HUES48 (cell line): ENCODE measurements at regions not wholly inside any gene's neighbourhood (a gene's known extent, or its start where the extent isn't known, plus 50 kb on each side); places are given as distances from the start of the nearest gene placed in this dataset.

Source experiments
- H3K27ac ChIP-seq: one replicate; pipeline ENCODE4 v1.7.0; 2013; ENCODE audit warnings: low read depth, low read length, inconsistent platforms
- H3K27me3 ChIP-seq: 2 replicates; pipeline ENCODE4 v1.6.1; 2013; ENCODE audit warnings: mild to moderate bottlenecking, low read length; ENCODE audit not compliant: control insufficient read depth, insufficient read depth
- H3K36me3 ChIP-seq: 2 replicates; pipeline ENCODE4 v1.6.1; 2013; ENCODE audit warnings: low read length; ENCODE audit not compliant: control insufficient read depth, insufficient read depth
- H3K4me1 ChIP-seq: 2 replicates; pipeline ENCODE4 v1.6.1; 2013; ENCODE audit warnings: mild to moderate bottlenecking, low read length; ENCODE audit not compliant: control insufficient read depth, insufficient read depth
- H3K4me3 ChIP-seq: 2 replicates; pipeline ENCODE4 v1.5.1; 2013; ENCODE audit warnings: mild to moderate bottlenecking, low read depth, low read length
- H3K9ac ChIP-seq: 2 replicates; pipeline ENCODE4 v1.6.1; 2013; ENCODE audit warnings: mild to moderate bottlenecking, low read depth, low read length, moderate library complexity
- H3K9me3 ChIP-seq: 2 replicates; pipeline ENCODE4 v1.6.1; 2013; ENCODE audit warnings: low read length; ENCODE audit not compliant: control insufficient read depth, insufficient read depth

DNA sequence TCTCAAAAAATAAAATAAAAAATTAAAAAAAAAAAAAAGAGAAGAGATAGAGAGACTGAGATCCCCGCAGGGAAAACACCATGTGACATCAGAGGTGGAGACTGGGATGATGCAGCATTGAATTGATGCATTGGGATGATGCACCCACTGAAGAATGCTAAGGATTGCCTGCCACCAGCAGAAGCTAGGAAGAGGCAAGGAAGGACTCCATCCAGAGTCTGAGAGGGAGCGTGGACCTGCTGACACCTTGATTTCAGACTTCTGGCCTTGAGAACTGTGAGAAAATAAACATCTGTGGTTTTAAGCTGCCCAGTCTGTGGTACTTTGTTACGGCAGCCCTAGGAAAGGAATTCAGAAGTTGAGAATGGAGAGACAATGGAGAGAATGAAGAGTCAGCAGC is 89.8 kb upstream of the PRPS1L1 start:
- no peak overlapping the region for H3K4me3 ChIP-seq
- no peaks in the 10 kb centered on the region for H3K36me3 ChIP-seq
- H3K4me1 ChIP-seq = no peaks in the 10 kb centered on the region
- H3K27me3 ChIP-seq = no peaks in the 10 kb centered on the region
- no peaks in the 10 kb centered on the region for H3K9me3 ChIP-seq
- no peak overlapping the region for H3K27ac ChIP-seq
- H3K9ac ChIP-seq = no peak overlapping the region

- H3K4me1 ChIP-seq = no peaks in the 10 kb centered on the region
- H3K4me3 ChIP-seq = no peak overlapping the region
- H3K36me3 ChIP-seq = no peaks in the 10 kb centered on the region
- H3K9ac ChIP-seq = no peak overlapping the region
- H3K27ac ChIP-seq = no peak overlapping the region
- H3K9me3 ChIP-seq = no peaks in the 10 kb centered on the region
- H3K27me3 ChIP-seq = no peaks in the 10 kb centered on the region
These were observed 92.3 kb upstream of the PRPS1L1 start for GRCh38 chr7:18119985-18120384.

DNA sequence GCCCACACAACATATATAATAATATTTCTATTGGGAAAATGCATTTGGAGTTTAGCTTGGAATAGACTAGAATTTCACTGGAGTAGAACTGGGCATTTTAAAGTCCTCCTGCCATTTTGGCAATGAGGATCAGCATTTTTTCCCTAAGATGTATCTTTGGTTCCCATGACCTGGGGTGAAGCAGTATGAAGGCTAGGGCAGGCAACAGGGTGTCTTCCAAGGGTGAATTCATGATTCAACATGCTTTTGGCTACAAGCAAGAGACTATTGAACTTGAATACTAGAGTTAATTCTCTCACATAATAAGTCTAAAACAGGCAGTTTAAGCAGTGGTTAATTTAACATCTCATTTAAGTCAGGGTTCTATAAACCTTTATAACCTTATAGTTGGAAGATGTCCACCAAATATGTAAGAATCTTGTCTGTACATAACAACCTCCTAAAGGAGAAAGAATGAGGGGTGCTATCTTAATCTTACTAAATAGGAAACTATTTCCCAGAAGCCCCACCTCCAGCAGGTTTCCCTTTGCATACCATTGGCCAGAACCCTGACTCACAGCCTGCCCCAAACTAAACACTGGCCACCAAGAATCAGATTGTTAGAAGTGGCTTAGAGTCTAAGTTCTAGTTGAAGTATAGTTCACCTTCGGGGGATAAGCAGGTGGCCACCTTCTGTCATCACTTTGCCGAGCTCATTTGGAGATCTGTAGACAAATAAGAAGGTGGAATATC is 96.0 kb upstream of the PRPS1L1 start:
- no peaks in the 10 kb centered on the region for H3K9me3 ChIP-seq
- H3K4me1 ChIP-seq = no peaks in the 10 kb centered on the region
- H3K36me3 ChIP-seq = no peaks in the 10 kb centered on the region
- no peak overlapping the region for H3K4me3 ChIP-seq
- no peak overlapping the region for H3K9ac ChIP-seq
- no peak overlapping the region for H3K27ac ChIP-seq
- H3K27me3 ChIP-seq = no peaks in the 10 kb centered on the region

GRCh38 chr7:18125476-18125875 is 97.8 kb upstream of the PRPS1L1 start:
- Histone ChIP-seq H3K4me3 (no peak overlapping the region), H3K27ac (no peak overlapping the region), H3K9me3 (no peaks in the 10 kb centered on the region), H3K27me3 (no peaks in the 10 kb centered on the region), H3K36me3 (no peaks in the 10 kb centered on the region), H3K4me1 (peaks cover 4% of the 10 kb centered on the region; the same call in 1 of the 2 replicates), H3K9ac (no peak overlapping the region)

- H3K9ac ChIP-seq = no peak overlapping the region
- no peak overlapping the region for H3K27ac ChIP-seq
- no peaks in the 10 kb centered on the region for H3K27me3 ChIP-seq
- no peaks in the 10 kb centered on the region for H3K36me3 ChIP-seq
- H3K4me3 ChIP-seq = no peak overlapping the region
- H3K9me3 ChIP-seq = no peaks in the 10 kb centered on the region
- peaks cover 4% of the 10 kb centered on the region; the same call in 1 of the 2 replicates for H3K4me1 ChIP-seq
These were observed 98.6 kb upstream of the PRPS1L1 start for GRCh38 chr7:18126281-18126680.

- H3K4me3 ChIP-seq = no peak overlapping the region
- H3K27ac ChIP-seq = no peak overlapping the region
- no peak overlapping the region for H3K9ac ChIP-seq
- no peaks in the 10 kb centered on the region for H3K36me3 ChIP-seq
- H3K27me3 ChIP-seq = no peaks in the 10 kb centered on the region
- H3K4me1 ChIP-seq = peaks cover 4% of the 10 kb centered on the region; the same call in 1 of the 2 replicates
- no peaks in the 10 kb centered on the region for H3K9me3 ChIP-seq
These were observed 101.2 kb upstream of the PRPS1L1 start for GRCh38 chr7:18128846-18129245.

DNA sequence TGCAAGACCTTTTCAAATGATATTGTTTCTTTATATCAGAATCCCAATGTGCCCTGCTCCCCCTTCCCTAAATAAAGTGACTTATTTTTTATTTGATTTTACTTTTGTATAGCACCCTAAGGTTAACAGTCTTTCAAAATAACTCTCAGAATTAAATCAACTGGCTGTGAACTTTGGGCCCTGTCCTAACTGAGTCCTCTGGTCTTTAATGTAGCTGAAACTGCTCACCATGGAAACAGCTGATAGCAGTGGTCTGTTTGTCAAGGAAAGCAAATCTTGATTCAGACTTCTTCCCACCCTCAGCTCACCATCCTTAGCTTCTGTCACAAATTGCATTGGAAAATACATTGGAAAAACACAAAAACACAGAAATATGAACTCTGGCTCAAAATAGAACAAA is 105.2 kb upstream of the PRPS1L1 start:
- Histone ChIP-seq H3K9me3 (no peaks in the 10 kb centered on the region), H3K36me3 (no peaks in the 10 kb centered on the region), H3K4me3 (no peak overlapping the region), H3K27ac (no peak overlapping the region), H3K4me1 (peaks cover 4% of the 10 kb centered on the region; the same call in 1 of the 2 replicates), H3K27me3 (no peaks in the 10 kb centered on the region), H3K9ac (no peak overlapping the region)

- Histone ChIP-seq H3K27me3 (no peaks in the 10 kb centered on the region), H3K9ac (no peak overlapping the region), H3K36me3 (no peaks in the 10 kb centered on the region), H3K4me1 (peaks cover 1% of the 10 kb centered on the region; the same call in 1 of the 2 replicates), H3K27ac (no peak overlapping the region), H3K4me3 (no peak overlapping the region), H3K9me3 (no peaks in the 10 kb centered on the region)
These were observed 106.3 kb upstream of the PRPS1L1 start for GRCh38 chr7:18133921-18134320.

DNA sequence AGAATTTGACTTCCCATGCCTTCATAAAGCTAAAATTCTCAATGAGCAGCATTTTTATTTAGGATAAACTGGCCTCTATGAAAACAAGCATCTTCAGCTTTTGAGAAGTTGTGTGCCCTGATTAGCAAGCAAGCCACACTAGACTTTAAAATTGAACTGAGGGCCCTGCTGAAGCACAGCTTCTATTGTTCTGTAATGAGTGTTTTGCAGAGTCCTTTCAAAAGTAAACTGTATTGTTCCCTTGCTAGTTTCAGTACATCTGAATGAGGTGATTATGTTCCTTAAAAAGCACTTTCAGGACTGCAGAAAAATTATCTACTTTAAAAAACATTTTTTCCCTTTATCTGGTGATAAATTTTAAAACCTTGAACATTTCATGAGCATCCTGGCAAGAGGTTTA is 113.3 kb upstream of the PRPS1L1 start:
- no peak overlapping the region for H3K4me3 ChIP-seq
- peaks cover 10% of the 10 kb centered on the region; the same call in 1 of the 2 replicates for H3K4me1 ChIP-seq
- H3K27me3 ChIP-seq = no peaks in the 10 kb centered on the region
- no peaks in the 10 kb centered on the region for H3K9me3 ChIP-seq
- H3K27ac ChIP-seq = no peak overlapping the region
- no peaks in the 10 kb centered on the region for H3K36me3 ChIP-seq
- H3K9ac ChIP-seq = 0 out of 2 replicates have a peak overlapping the region, but pooled peaks have one; percentile 33

DNA sequence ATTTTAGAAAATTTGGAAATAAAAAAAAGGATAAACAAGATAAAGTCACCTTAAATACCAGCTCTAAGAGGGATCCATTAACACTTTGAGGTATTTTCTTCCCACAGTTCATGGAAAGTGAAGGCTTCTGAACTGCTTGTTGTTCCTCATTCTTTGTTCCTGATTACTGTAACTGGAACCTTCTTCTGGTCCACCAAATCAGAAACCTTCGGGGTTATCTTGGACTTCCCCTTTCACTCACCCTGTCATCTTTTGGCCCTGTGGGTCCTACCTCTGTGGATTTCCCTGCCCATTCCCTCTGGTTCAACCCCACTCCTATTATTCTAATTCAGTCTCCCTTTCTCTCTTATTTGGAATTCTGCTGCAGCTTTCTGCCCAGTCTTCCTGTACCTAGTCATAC is 116.5 kb upstream of the PRPS1L1 start:
- H3K9ac ChIP-seq = no peak overlapping the region
- H3K4me1 ChIP-seq = peaks cover 10% of the 10 kb centered on the region; the same call in 1 of the 2 replicates
- H3K36me3 ChIP-seq = no peaks in the 10 kb centered on the region
- H3K9me3 ChIP-seq = no peaks in the 10 kb centered on the region
- H3K4me3 ChIP-seq = no peak overlapping the region
- no peaks in the 10 kb centered on the region for H3K27me3 ChIP-seq
- no peak overlapping the region for H3K27ac ChIP-seq

DNA sequence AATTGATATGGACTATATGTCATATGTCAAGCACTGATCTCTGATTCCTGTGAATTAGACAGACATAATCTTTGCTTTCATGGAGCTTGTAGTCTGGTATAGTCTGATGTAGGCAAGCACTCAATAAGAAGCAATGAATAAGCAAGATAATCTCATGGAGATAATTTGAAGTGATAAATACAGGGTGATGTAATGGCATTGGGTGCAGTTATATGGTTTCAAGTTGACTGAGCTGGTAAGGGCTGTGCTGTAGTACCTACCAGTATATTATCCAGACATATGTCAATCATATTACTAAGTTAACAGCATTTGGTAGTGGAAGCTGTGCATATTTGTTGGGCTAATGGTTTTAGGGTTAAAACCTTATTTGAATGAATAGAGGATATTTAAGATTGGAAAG is 117.5 kb upstream of the PRPS1L1 start:
- Histone ChIP-seq H3K9ac (no peak overlapping the region), H3K27me3 (no peaks in the 10 kb centered on the region), H3K4me3 (no peak overlapping the region), H3K36me3 (no peaks in the 10 kb centered on the region), H3K4me1 (peaks cover 10% of the 10 kb centered on the region; the same call in 1 of the 2 replicates), H3K27ac (no peak overlapping the region), H3K9me3 (no peaks in the 10 kb centered on the region)
